ENCODE measurements at regions not wholly inside any gene's neighbourhood (a gene's known extent, or its start where the extent isn't known, plus 50 kb on each side); places are given as distances from the start of the nearest gene placed in this dataset.

GRCh38 chr10:130748409-130749057 lies 563.0 kb downstream of the TCERG1L start:
- H3K4me1 ChIP-seq (ENCODE audit: control insufficient read depth in 2 of 3, insufficient read depth in 2 of 3, low read depth in 1 of 3, low read length in 3 of 3), result peaks cover 0 to 2% (median 0%) of the 10 kb centered on the region in 3 donors
- no peaks in the 10 kb centered on the region for H3K36me3 ChIP-seq (ENCODE audit: control insufficient read depth in 2 of 3, insufficient read depth in 3 of 3, low read length in 3 of 3)
- FAIRE-seq (no peak), DNase-seq (peak; percentile 36 to 66 (median 48))
- no peak overlapping the region for H3K4me3 ChIP-seq (ENCODE audit: low read length in 3 of 3)
- no peak overlapping the region for H3K27ac ChIP-seq (ENCODE audit: low read depth in 2 of 2, low read length in 2 of 2)
- H3K9me3 ChIP-seq (ENCODE audit: control insufficient read depth in 2 of 3, insufficient read depth in 1 of 3, low read length in 3 of 3), result no peaks in the 10 kb centered on the region
- H3K9ac ChIP-seq (ENCODE audit: low read length in 3 of 3), result no peak overlapping the region
- H3K27me3 ChIP-seq (ENCODE audit: control insufficient read depth, insufficient read depth, low read length), result no peaks in the 10 kb centered on the region
- intact Hi-C loops (cut with DNase I), result no loop called here
- TF ChIP-seq, protein P1, sequence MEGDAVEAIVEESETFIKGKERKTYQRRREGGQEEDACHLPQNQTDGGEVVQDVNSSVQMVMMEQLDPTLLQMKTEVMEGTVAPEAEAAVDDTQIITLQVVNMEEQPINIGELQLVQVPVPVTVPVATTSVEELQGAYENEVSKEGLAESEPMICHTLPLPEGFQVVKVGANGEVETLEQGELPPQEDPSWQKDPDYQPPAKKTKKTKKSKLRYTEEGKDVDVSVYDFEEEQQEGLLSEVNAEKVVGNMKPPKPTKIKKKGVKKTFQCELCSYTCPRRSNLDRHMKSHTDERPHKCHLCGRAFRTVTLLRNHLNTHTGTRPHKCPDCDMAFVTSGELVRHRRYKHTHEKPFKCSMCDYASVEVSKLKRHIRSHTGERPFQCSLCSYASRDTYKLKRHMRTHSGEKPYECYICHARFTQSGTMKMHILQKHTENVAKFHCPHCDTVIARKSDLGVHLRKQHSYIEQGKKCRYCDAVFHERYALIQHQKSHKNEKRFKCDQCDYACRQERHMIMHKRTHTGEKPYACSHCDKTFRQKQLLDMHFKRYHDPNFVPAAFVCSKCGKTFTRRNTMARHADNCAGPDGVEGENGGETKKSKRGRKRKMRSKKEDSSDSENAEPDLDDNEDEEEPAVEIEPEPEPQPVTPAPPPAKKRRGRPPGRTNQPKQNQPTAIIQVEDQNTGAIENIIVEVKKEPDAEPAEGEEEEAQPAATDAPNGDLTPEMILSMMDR (IDR thresholded peaks at IDR 0.05; ENCODE audit: borderline replicate concordance, extremely low read depth, insufficient read depth), result no peak

DNA sequence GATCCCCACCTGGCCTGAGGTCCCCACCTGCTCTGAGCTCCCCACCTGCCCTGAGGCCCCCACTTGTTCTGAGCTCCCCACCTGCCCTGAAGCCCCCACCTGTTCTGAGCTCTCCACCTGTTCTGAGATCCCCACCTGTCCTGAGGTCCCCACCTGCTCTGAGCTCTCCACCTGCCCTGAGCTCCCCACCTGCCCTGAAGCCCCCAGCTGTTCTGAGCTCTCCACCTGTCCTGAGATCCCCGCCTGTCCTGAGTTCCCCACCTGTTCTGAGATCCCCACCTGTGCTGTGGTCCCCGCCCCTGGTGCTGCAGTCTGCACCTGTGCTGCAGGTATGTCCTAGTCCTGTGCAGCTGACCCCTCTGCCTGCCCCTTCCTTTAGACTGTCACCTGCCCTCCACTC lies 561.6 kb downstream of the TCERG1L start:
- TF ChIP-seq, protein P1 (IDR thresholded peaks at IDR 0.05; ENCODE audit: borderline replicate concordance, extremely low read depth, insufficient read depth), result no peak
- FAIRE-seq, result no peak

DNA sequence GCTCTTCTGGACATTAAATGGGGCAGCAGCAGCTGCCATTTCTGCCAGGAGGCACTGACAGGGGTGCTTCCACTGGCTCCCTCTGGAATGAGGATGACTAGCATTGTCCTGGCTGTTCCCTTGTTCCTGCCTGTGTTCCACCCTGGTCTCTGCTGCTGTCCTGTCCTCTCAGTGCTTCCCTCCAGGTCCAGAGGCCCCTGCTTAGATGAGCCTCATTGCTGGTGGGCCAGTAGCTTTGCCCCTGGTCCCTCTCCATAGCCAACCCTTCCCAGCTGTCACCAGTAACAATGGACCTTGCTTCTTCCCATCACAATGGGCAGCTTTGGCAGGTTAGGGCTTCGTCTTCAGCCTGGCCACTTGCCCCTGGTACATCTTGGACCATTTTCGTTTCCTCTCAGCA lies 561.1 kb downstream of the TCERG1L start:
- H3K4me3 ChIP-seq (ENCODE audit: low read length in 3 of 3), result no peak overlapping the region
- H3K4me1 ChIP-seq (ENCODE audit: control insufficient read depth in 2 of 3, insufficient read depth in 2 of 3, low read depth in 1 of 3, low read length in 3 of 3), result peaks cover 0 to 2% (median 0%) of the 10 kb centered on the region in 3 donors
- no peak overlapping the region for H3K9ac ChIP-seq (ENCODE audit: low read length in 3 of 3)
- no peak overlapping the region for H3K27ac ChIP-seq (ENCODE audit: low read depth in 2 of 2, low read length in 2 of 2)
- no peaks in the 10 kb centered on the region for H3K36me3 ChIP-seq (ENCODE audit: control insufficient read depth in 2 of 3, insufficient read depth in 3 of 3, low read length in 3 of 3)
- FAIRE-seq (no peak), DNase-seq (peak in 1 of 5 donors; percentile 35)
- TF ChIP-seq, protein P1 (IDR thresholded peaks at IDR 0.05; ENCODE audit: borderline replicate concordance, extremely low read depth, insufficient read depth), result no peak
- intact Hi-C loops (cut with DNase I), result no loop called here
- H3K27me3 ChIP-seq (ENCODE audit: control insufficient read depth, insufficient read depth, low read length), result no peaks in the 10 kb centered on the region
- H3K9me3 ChIP-seq (ENCODE audit: control insufficient read depth in 2 of 3, insufficient read depth in 1 of 3, low read length in 3 of 3), result peaks cover 0 to 2% (median 0%) of the 10 kb centered on the region in 3 donors

More for the DNA sequence above, 561.6 kb downstream of the TCERG1L start:
- H3K4me3 ChIP-seq (ENCODE audit: low read length in 3 of 3), result no peak overlapping the region
- H3K9ac ChIP-seq (ENCODE audit: low read length in 3 of 3), result no peak overlapping the region
- no peaks in the 10 kb centered on the region for H3K36me3 ChIP-seq (ENCODE audit: control insufficient read depth in 2 of 3, insufficient read depth in 3 of 3, low read length in 3 of 3)
- intact Hi-C loops (cut with DNase I), result no loop called here
- H3K9me3 ChIP-seq (ENCODE audit: control insufficient read depth in 2 of 3, insufficient read depth in 1 of 3, low read length in 3 of 3), result no peaks in the 10 kb centered on the region
- H3K27ac ChIP-seq (ENCODE audit: low read depth in 2 of 2, low read length in 2 of 2), result no peak overlapping the region
- peak in 2 of 5 donors; percentile 19 to 48 for DNase-seq
- H3K4me1 ChIP-seq (ENCODE audit: control insufficient read depth in 2 of 3, insufficient read depth in 2 of 3, low read depth in 1 of 3, low read length in 3 of 3), result peaks cover 0 to 2% (median 0%) of the 10 kb centered on the region in 3 donors
- no peaks in the 10 kb centered on the region for H3K27me3 ChIP-seq (ENCODE audit: control insufficient read depth, insufficient read depth, low read length)
